Erythroblast (primary cell): ENCODE measurements at regions not wholly inside any gene's neighbourhood (a gene's known extent, or its start where the extent isn't known, plus 50 kb on each side); places are given as distances from the start of the nearest gene placed in this dataset.
A peak's percentile ranks its signal among the peaks of the same experiment; 100 is the strongest.

Source experiments
- DNase-seq, 2 experiments: peaks; one replicate each; lab custom pipeline; 2025; lab: John Stamatoyannopoulos, UW
- GATA1 ChIP-seq: IDR thresholded peaks from 2 replicates; pipeline ENCODE4 v1.6.1; 2011; ENCODE audit warnings: low read depth, mild to moderate bottlenecking, control low read depth, low read length, moderate library complexity
- POLR2A ChIP-seq: IDR thresholded peaks from 2 replicates; pipeline ENCODE4 v1.6.1; 2011; ENCODE audit warnings: mild to moderate bottlenecking, low read length

DNA sequence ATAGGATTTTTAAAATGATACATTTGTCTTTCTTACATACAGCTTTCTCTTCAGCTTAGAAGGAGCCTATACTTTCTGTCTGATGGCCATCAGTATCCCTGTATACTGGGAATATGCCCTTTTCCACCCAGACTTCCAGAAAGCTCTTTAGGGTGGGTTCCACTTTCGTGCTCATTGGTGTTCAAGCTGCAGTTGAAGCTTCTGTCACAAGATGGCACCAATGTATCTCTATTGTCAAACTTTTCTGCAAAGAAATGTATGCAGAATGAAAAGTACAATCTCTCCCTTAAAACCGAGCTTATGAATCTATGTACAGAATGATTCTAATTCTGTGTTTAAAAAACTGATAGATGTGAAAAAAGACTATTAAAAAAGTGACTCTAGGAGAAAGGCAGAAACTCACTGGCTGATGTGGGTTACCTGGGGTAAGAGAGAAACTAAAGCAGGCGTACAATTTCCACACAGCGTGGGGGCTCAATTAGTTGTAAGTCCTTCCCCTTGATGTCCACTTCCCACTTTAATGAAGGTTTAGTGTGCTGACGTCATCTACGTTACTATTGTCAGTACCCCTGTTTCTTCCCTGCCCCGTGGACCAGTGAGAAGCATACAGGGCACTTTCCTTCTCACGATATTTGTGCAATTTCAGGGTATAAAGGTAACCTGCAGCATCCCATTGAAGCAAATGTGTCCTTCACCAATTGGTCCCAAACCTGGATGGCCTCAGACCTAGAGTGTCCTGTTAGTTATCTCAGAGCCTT, 57.3 kb upstream of the TCEAL2 start:
- peak; percentile 0 to 19 for DNase-seq
- no peak for TF ChIP-seq GATA1
- no peak for TF ChIP-seq POLR2A

DNA sequence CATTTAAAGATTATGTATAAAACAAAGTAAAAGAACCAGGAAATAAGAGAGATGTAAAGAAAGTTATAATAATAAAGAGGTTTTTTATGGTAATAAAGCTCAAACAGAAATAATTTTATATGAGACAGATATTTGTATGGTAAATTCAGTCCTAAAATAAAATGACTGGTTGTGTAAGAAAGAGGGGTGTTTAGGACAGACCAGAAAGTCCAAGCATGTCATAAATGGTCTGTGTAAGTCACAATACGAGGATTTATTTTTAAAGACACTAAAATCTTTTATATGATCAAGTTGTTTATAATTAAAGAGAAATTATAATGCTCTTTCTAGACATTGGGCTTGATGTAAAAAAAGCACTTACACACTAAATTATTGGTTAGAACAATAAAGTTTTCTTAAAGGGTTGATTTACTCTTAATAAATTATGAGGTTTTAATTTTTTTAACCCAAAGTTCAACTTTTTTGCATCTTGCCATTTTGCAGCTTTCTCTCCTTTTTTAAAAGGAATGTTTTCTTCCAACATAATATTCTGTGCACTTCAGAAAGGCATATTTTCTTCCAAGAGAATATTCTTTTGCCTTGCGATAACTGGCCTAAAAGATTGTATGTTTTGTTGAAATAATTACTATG, 61.9 kb upstream of the TCEAL2 start:
- TF ChIP-seq GATA1 (no peak), POLR2A (no peak)
- peak; percentile 0 to 3 for DNase-seq

DNA sequence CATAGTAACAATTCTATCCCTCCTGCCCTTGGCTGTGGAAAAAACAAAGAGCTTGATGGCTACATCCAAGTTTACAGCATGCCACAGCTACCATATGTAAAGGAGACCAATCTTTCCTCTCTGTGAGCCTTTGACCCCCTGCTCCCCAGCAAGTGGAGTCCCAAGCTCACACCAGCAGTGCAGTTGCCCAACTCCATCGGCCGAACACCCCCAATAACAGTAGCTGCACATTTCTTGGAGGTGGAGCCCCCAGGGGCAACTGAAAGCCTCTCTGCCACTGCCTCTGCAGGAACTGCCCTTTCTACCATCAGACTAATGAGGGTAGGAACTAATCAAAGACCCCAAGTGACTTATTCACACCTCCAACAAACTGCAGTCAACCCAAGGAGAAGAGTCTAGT, 81.0 kb upstream of the TCEAL2 start:
- DNase-seq = no peak
- no peak for TF ChIP-seq GATA1
- TF ChIP-seq POLR2A = no peak

DNA sequence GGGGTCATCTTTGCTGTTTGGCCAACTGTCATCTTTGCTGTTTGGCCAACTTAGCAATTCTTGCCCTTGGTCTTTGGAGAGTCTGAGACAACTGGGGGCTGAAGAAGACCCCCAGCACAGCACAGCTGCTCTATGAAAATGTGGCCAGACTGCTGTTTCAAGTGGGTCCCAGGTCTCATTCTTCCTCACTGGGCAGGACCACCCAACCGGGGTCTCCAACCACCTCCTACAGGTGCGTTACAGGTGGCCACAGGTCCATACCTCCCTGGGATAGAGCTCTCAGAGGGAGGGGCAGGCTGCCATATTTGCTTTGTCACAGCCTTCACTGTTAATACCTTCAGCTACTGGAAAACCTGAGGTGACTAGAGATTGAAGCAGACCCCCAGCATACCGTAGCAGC, 82.1 kb upstream of the TCEAL2 start:
- TF ChIP-seq GATA1 = no peak
- no peak for TF ChIP-seq POLR2A
- no peak for DNase-seq

DNA sequence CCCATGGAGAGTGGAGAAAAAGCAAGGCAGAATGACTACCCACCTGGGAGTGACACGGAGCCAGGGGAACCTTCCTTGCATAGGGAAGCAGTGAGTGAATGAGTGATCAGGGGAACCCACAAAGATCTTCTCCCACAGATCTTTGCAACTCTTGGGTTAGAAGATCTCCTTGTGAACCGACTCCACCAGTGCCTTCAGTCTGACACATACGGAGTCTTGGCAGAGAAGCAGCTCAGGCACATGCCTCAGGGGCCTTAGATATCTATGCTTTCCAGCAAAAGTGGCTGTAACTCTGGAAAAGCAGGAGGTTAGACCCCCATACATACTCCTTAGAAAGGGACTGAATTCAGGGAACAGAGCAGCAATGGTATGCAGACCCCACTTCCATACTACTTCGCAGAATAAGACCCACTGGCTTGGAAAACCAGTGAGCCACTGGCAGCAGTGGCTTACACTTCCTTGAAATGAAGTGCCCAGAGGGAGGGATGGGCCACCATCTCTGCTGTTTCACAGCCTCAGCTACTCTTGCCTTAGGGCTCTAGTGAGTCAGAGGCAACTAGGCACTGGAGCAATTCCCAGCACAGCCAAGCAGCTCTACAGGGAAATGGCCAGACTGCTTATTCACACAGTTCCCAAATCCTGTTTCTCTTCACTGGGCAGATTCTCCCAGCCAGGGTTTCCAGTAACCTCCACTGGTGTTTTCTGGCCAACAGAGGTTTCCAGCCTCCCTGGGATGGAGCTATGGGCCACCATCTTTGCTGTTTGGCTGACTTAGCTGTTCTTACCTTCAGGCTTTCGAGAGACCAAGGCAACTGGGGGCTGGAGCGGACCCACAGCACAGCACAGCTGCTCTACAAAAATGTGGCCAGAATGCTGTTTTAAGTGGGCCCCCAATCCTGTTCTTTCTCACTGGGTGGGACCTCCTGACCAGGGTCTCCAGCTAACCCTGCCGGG, 82.8 kb upstream of the TCEAL2 start:
- no peak for DNase-seq
- TF ChIP-seq POLR2A = no peak
- TF ChIP-seq GATA1 = no peak

DNA sequence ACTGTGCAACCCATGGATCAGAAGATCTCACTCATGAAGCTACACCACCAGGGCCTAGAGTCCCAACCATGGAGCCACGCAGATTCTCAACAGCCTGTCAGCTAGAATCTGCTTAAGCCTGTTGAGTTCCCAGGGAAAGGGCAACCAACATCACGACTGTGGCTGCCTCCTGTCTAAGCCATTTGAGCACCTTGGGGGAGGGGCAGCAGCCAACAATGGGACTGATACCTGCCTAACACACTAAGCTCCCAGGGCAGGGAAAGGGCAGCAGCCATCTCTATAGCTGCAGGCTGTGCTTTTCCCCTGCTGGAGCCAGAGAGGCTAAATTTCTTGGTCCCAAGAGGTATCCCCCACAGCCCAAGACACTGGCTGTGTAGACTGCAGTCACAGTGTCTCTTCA, 96.5 kb upstream of the TCEAL2 start:
- TF ChIP-seq POLR2A (no peak), GATA1 (no peak)
- no peak for DNase-seq

DNA sequence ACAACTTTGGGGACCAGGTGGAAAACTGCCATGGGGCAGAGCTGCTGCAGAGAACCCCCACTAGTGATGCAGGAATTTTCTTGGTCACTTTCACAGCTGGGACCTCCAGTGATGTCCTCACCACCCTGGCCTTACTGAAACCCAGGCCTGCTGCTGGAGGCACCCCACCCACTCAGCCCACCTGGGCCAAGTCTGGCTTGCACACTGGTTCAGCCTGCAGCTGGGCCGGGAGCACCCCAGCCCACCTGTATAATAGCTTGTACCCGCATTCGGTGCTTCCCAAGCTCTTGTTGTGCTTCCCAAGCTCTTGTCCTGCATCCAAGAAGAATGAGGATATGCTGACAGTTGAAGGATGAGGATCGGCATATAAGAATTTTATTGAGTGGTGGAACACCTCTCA, 86.4 kb upstream of the ZMAT1 start:
- DNase-seq = no peak
- TF ChIP-seq POLR2A = no peak
- TF ChIP-seq GATA1 = no peak

DNA sequence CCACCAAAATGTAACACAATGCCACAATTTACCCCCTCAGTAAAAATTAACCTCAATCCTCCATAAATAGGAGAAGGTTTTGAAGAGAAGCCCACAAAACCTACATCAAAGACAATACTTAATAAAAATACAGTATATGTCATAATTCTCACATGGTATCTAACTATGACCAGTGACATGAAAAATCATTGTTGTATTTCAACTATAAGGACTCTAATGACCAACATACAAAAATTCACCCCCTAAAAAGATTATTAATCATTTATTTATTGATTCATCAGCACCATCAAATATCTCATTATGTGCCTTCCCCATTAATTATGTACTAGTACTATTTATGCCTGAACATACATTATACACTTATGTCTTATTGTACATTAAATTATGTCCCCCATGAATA, 77.1 kb upstream of the ZMAT1 start:
- TF ChIP-seq POLR2A (no peak), GATA1 (no peak)
- DNase-seq = no peak

DNA sequence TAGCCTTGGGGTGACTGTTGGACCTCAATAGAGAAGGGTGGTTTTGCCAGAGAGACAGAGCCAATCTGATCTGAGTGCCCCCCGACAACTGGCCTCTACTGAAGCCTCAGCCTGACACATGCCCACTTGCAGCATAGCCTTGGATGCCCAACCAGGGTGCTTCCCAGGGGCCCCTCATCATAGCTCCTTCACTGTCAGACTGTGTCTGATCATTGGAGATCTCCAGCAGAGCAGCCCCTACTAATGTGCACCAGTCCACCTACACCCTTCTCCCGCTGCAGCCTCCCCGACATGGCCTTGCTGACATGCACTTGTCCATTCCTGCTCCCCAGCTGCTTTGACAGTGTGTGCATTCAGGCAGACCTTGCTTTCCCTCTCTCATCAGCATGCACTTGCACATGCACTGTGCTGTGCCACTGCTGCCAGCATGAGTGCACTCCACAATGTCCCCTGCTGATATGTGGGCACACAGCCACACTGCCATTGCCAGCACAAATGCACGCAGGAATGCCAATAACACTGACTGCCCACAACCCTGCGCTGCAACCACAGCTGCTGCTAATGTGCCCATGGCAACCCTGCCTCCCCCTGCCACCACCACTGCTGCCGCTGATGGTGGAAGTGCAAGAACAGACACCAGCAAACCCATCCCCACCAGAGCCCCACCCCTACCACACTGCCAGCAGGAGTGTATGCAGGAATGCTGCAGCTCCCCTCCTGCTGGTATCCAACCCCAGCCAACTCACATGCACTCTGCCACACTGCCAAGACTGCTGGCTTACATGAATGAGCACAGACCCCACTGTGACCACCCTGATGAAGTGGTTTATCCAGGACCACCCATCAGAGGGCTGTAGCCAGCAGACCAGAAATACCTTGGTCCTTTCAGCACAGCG, 68.1 kb upstream of the ZMAT1 start:
- no peak for DNase-seq
- TF ChIP-seq POLR2A (no peak), GATA1 (no peak)

DNA sequence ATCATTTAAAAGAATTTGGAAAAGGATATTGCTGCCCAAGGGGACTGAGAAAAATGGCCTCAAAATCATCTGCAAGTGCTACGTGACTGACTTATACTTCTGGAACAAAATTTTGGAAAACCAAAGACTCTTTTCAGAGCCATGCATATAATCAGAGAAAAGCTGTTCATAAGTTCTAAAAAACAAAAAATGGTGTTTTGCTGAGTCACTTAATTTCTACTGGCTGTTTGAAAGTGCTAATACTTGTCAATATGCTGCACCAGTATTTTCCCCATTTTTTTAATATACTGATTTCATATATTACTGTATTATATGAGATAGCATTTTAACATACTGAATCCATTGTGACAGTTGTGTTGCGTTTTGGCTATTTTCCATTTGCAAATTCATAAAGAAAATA, 61.5 kb upstream of the ZMAT1 start:
- TF ChIP-seq POLR2A (no peak), GATA1 (no peak)
- DNase-seq = no peak

DNA sequence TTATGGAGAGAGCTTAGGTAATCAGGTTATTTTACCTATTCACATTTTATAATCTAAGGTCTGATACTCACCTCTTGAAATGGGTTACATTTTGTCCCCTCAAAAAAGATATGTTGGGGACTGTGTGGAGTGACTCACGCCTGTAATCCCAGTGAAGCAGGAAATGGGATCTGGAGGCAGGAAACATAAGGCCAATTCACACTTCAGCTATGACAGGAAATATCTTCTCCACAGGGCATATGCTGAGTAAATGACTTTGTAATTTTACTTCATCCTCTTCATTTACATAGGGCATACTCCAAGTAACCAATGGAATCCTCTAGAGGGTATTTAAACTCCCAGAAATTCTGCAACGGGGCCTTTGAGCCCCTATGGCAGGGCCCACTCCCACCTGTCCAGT, 54.8 kb upstream of the ZMAT1 start:
- no peak for DNase-seq
- TF ChIP-seq GATA1 (no peak), POLR2A (no peak)
